ENCODE measurements at regions not wholly inside any gene's neighbourhood (a gene's known extent, or its start where the extent isn't known, plus 50 kb on each side); places are given as distances from the start of the nearest gene placed in this dataset.
"Not testable (repeated sequence)": the region's sequence is repeated elsewhere in the genome, so short reads cannot be mapped to it uniquely, and the experiment has no call there.

DNA sequence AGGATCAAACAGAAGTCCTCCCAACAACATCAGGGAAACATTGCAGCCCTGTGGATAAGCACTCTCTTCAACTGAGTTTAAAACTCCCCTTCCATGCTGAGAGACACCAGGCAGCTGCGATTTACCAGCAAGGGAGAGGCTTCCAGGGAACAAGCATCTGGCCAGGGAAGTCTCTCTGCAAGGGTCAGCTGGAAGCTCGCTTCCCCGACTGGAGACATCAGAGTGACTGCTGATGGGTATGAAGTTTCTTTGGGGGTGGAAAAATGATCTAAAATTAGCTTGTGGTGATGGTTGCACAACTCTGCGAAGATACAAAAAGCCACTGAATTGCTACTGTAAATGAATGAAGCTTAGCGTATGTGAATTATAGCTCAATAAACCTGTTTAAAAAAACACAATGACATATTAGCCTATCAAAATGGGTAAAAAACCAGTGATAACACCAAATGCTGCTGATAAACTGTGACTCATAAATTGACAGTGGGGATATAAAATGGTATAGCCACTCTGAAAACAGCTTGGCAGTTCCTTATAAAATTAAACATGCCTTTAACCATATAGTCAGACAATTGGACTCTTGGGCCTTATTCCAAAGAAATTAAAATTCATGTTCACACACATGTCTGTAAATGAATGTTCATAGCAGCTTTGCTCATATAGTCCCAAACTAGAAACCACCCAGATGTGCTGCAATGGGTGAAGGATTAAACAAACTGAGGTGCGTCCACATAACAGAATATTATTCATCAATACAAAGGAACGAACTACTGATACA, 1082.0 kb downstream of the SOCS6 start:
- DNase-seq (ENCODE audit: extremely low spot score) = no peak
- POLR2A ChIA-PET = no interaction called here
- TF ChIP-seq, protein P1, sequence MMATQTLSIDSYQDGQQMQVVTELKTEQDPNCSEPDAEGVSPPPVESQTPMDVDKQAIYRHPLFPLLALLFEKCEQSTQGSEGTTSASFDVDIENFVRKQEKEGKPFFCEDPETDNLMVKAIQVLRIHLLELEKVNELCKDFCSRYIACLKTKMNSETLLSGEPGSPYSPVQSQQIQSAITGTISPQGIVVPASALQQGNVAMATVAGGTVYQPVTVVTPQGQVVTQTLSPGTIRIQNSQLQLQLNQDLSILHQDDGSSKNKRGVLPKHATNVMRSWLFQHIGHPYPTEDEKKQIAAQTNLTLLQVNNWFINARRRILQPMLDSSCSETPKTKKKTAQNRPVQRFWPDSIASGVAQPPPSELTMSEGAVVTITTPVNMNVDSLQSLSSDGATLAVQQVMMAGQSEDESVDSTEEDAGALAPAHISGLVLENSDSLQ (IDR thresholded peaks at IDR 0.05) = no peak
- TF ChIP-seq L3MBTL2 (conservative IDR thresholded peaks at IDR 0.05) (no peak), FOXA1 (IDR thresholded peaks at IDR 0.05) (no peak), ELF4 (IDR thresholded peaks at IDR 0.05) (no peak), SUZ12 (IDR thresholded peaks at IDR 0.05) (no peak), SP1 (IDR thresholded peaks at IDR 0.05) (no peak), CTBP1 (IDR thresholded peaks at IDR 0.05; ENCODE audit: borderline replicate concordance) (no peak), HDGF (IDR thresholded peaks at IDR 0.05; ENCODE audit: borderline replicate concordance) (no peak), TARDBP (IDR thresholded peaks at IDR 0.05) (no peak), ARNT (IDR thresholded peaks at IDR 0.05) (no peak), LEF1 (IDR thresholded peaks at IDR 0.05; ENCODE audit: borderline replicate concordance) (no peak), BHLHE40 (IDR thresholded peaks at IDR 0.05; ENCODE audit: borderline replicate concordance) (no peak), ZNF384 (IDR thresholded peaks at IDR 0.05) (no peak), NFRKB (IDR thresholded peaks at IDR 0.05) (no peak), FOXK2 (IDR thresholded peaks at IDR 0.05) (no peak), FOXM1 (IDR thresholded peaks at IDR 0.05; ENCODE audit: borderline replicate concordance) (no peak)
- CTCF ChIA-PET = interaction anchor here (0.6 kb wide), 1 partner anchor 151 kb away, joined by 3 read pairs; no protein-coding TSS in a partner anchor

DNA sequence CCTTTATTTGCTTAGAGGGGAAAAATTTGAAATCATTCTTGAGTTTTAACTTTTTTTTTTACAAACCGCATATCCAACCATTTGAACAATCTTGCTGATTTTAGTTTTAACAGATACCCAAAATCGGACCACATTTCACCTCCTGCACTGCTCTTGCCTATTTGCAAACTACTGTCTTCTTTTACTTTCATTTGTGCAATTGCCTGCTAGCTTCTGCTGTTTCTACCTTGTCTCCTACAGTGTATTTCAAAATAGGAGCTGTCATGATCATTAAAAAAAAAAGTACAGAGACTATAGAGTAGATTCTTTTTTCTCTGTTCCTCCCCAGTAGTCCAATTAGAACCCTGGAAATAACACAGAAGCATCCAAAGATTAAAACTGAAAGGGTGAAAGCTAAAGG, 1081.2 kb downstream of the SOCS6 start:
- TF ChIP-seq CTBP1 (IDR thresholded peaks at IDR 0.05; ENCODE audit: borderline replicate concordance) (no peak), HDGF (IDR thresholded peaks at IDR 0.05; ENCODE audit: borderline replicate concordance) (no peak), ZNF384 (IDR thresholded peaks at IDR 0.05) (no peak), SP1 (IDR thresholded peaks at IDR 0.05) (no peak), SUZ12 (IDR thresholded peaks at IDR 0.05) (no peak), FOXM1 (IDR thresholded peaks at IDR 0.05; ENCODE audit: borderline replicate concordance) (no peak), LEF1 (IDR thresholded peaks at IDR 0.05; ENCODE audit: borderline replicate concordance) (no peak), ELF4 (IDR thresholded peaks at IDR 0.05) (no peak)
- TF ChIP-seq, protein P1 (IDR thresholded peaks at IDR 0.05) = no peak
- ChIA-PET CTCF (no interaction called here), POLR2A (no interaction called here)
- no peak for DNase-seq (ENCODE audit: extremely low spot score)

DNA sequence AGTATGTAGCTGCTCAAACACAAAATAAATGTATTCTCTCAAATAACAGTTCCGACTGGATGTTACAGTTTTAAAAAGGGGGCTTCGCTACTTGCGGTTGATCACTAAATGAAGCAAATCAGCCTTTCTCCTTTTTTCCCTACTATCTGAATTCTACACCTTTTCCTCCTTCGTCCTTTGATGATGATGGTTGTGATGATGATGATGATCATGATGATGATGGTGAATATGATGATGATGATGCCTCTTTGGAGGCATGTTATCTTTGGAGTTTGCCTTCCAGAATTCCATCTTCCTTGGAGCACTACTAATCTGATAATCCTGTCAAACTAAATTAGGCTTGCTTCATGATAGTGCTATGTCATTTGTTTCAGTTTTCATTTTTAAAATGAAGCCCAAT, 1073.3 kb downstream of the SOCS6 start:
- CTCF ChIA-PET = no interaction called here
- POLR2A ChIA-PET = no interaction called here
- no peak for TF ChIP-seq CTBP1 (IDR thresholded peaks at IDR 0.05; ENCODE audit: borderline replicate concordance)
- no peak for TF ChIP-seq ELF4 (IDR thresholded peaks at IDR 0.05)
- no peak for DNase-seq (ENCODE audit: extremely low spot score)

DNA sequence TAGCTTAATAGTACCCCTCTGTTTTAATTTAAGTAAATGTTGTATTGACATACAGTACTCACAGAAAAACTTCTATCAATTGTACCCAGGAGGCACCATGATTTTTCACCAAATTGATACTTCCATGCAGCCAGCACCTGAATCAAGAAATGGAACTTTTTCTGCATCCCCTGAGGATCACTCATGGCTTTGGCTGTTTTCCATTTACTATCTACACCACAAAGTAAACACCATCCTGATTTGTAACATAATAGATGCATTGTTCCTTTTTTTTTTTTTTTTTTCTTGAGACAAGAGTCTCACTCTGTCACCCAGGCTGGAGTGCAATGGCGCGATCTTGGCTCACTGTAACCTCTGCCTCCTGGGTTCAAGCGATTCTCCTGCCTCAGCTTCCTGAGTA, 1066.8 kb downstream of the SOCS6 start:
- DNase-seq (ENCODE audit: extremely low spot score); CTCF ChIA-PET; POLR2A ChIA-PET: not testable (repeated sequence)

DNA sequence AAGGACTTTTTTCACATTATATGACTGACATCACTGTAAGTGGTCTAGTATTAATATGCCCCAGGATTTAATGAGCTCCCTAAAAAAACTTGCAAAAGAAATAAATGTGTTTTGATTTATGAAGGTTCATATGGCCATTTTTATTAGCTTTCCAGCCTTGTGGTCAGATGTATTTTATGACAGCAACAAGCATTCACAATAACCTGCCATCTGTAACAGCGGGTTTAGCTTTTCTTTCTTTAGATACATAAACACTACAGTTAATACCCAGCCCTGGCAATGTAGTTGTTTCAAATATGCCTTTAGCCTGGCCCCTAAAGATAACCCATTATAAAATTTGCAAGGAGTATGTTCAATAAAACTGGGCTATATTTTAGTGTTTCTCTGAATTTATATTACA, 1063.8 kb downstream of the SOCS6 start:
- POLR2A ChIA-PET = no interaction called here
- TF ChIP-seq ARNT (IDR thresholded peaks at IDR 0.05) = no peak
- no peak for TF ChIP-seq FOXK2 (IDR thresholded peaks at IDR 0.05)
- no peak for TF ChIP-seq LEF1 (IDR thresholded peaks at IDR 0.05; ENCODE audit: borderline replicate concordance)
- TF ChIP-seq, protein P1 (IDR thresholded peaks at IDR 0.05) = no peak
- no peak for TF ChIP-seq HDGF (IDR thresholded peaks at IDR 0.05; ENCODE audit: borderline replicate concordance)
- TF ChIP-seq FOXM1 (IDR thresholded peaks at IDR 0.05; ENCODE audit: borderline replicate concordance) = no peak
- TF ChIP-seq SUZ12 (IDR thresholded peaks at IDR 0.05) = no peak
- TF ChIP-seq CTBP1 (IDR thresholded peaks at IDR 0.05; ENCODE audit: borderline replicate concordance) = no peak
- TF ChIP-seq BHLHE40 (IDR thresholded peaks at IDR 0.05; ENCODE audit: borderline replicate concordance) = no peak
- no peak for TF ChIP-seq SP1 (IDR thresholded peaks at IDR 0.05)
- TF ChIP-seq NFRKB (IDR thresholded peaks at IDR 0.05) = no peak
- TF ChIP-seq TARDBP (IDR thresholded peaks at IDR 0.05) = no peak
- TF ChIP-seq L3MBTL2 (conservative IDR thresholded peaks at IDR 0.05) = no peak
- TF ChIP-seq ELF4 (IDR thresholded peaks at IDR 0.05) = no peak
- no peak for TF ChIP-seq ZNF384 (IDR thresholded peaks at IDR 0.05)
- TF ChIP-seq FOXA1 (IDR thresholded peaks at IDR 0.05) = no peak
- CTCF ChIA-PET = interaction anchor here (0.6 kb wide), 1 partner anchor 213 kb away, joined by 3 read pairs; no protein-coding TSS in a partner anchor
- DNase-seq (ENCODE audit: extremely low spot score) = no peak

DNA sequence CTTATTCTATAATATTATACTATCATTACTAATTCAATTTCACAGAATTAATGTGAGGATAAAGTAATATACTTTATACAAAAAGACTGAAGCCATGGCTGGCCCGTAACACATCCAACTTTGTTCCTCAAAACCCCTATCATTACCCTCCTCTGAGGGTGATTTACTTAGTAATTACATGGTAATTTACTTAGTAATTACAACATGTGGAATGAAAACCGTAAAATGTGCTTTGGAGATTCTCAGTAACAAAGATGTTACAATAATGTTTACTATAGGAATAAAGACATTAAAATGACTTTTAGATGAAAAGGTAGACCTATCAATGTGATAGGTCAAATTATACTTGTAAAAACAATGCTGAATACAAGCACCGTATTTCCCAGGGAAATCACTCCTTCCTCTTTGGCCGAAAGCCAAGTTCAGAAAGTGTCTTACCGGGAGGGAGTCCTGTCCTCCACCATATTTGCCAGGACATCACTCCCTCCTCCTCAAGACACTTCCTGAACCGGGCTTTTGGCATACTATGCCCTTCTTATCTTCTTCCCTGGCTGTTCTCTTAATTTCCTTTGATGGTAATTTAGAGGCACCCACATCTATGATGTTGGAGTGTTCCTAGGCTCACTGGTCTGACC, 1047.8 kb downstream of the SOCS6 start:
- TF ChIP-seq FOXA1 (IDR thresholded peaks at IDR 0.05) (no peak), LEF1 (IDR thresholded peaks at IDR 0.05; ENCODE audit: borderline replicate concordance) (no peak), L3MBTL2 (conservative IDR thresholded peaks at IDR 0.05) (no peak), FOXK2 (IDR thresholded peaks at IDR 0.05) (no peak), SP1 (IDR thresholded peaks at IDR 0.05) (no peak), SUZ12 (IDR thresholded peaks at IDR 0.05) (no peak), CTBP1 (IDR thresholded peaks at IDR 0.05; ENCODE audit: borderline replicate concordance) (no peak), ARNT (IDR thresholded peaks at IDR 0.05) (no peak), NFRKB (IDR thresholded peaks at IDR 0.05) (no peak)
- TF ChIP-seq, protein P1 (IDR thresholded peaks at IDR 0.05) = no peak

More for the DNA sequence above, 1047.8 kb downstream of the SOCS6 start:
- DNase-seq (ENCODE audit: extremely low spot score) = no peak
- CTCF ChIA-PET = no interaction called here
- POLR2A ChIA-PET = no interaction called here
